ENCODE measurements at regions not wholly inside any gene's neighbourhood (a gene's known extent, or its start where the extent isn't known, plus 50 kb on each side); places are given as distances from the start of the nearest gene placed in this dataset.

DNA sequence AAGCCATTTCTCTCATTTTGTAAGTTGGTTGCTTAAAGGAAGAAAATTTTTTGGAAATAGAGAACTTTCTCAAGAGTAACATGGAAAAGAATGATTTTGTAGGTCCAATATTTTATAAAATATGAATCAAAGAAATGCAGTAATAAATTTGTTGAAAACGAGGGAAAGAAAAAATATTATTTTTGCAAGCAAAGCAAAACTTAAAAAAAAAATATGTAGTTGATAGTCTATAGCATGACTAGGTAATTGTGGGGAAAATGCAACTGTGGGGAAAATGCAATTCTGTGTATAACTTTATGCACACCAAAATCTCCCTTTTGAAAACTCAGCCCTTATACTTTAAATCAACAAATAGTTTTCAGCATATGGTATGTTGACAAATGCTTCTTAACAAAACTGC lies 604.0 kb upstream of the AGTR1 start:
- DNase-seq (no peak), ATAC-seq (no peak)
- H3K4me1 ChIP-seq, result no peaks in the 10 kb centered on the region
- no peak overlapping the region for H3K27ac ChIP-seq
- no peak overlapping the region for H3K4me3 ChIP-seq
- intact Hi-C loops (cut with DNase I), result no loop called here
- no peak for TF ChIP-seq POLR2A (IDR thresholded peaks at IDR 0.05)
- TF ChIP-seq, protein P1, sequence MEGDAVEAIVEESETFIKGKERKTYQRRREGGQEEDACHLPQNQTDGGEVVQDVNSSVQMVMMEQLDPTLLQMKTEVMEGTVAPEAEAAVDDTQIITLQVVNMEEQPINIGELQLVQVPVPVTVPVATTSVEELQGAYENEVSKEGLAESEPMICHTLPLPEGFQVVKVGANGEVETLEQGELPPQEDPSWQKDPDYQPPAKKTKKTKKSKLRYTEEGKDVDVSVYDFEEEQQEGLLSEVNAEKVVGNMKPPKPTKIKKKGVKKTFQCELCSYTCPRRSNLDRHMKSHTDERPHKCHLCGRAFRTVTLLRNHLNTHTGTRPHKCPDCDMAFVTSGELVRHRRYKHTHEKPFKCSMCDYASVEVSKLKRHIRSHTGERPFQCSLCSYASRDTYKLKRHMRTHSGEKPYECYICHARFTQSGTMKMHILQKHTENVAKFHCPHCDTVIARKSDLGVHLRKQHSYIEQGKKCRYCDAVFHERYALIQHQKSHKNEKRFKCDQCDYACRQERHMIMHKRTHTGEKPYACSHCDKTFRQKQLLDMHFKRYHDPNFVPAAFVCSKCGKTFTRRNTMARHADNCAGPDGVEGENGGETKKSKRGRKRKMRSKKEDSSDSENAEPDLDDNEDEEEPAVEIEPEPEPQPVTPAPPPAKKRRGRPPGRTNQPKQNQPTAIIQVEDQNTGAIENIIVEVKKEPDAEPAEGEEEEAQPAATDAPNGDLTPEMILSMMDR (IDR thresholded peaks at IDR 0.05), result no peak
- H3K27me3 ChIP-seq, result no peaks in the 10 kb centered on the region
- H3K9me3 ChIP-seq, result no peaks in the 10 kb centered on the region
- H3K36me3 ChIP-seq, result no peaks in the 10 kb centered on the region
- WGBS, 4 donors, result 44 to 51% (median 49%) methylated on average over 1 of the region's 1 CpG

- TF ChIP-seq, protein P1 (IDR thresholded peaks at IDR 0.05), result no peak
- no peak for TF ChIP-seq POLR2A (IDR thresholded peaks at IDR 0.05)
- no peak overlapping the region for H3K27ac ChIP-seq
- H3K9me3 ChIP-seq, result no peaks in the 10 kb centered on the region
- no peak for ATAC-seq
- H3K36me3 ChIP-seq, result no peaks in the 10 kb centered on the region
- intact Hi-C loops (cut with DNase I), result no loop called here
- H3K4me3 ChIP-seq, result no peak overlapping the region
- WGBS, 4 donors, result 55 to 60% (median 58%) methylated on average over 5 of the region's 5 CpGs
- H3K27me3 ChIP-seq, result no peaks in the 10 kb centered on the region
- DNase-seq, result no peak
- H3K4me1 ChIP-seq, result no peaks in the 10 kb centered on the region
Observed at GRCh38 chr3:148095962-148096361, 601.7 kb upstream of the AGTR1 start.

DNA sequence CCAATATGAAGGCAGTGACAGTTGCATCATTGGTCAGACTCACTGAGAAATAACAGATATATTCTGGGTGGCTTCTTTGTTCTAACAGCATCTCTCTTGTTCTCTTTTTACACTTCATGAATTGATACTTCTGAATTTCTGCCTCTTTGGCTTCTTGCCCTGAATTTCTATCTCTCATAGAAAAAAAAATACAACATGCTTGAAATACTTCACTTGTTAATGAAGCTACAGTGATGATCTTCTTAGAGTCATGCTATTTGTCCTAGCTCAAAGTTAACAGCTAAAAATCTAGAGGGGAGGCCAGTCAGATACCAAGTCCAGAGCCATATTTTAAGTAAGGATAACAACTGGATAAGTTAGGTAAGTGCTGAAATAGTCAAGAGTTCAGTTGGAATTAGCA lies 597.2 kb upstream of the AGTR1 start:
- TF ChIP-seq, protein P1 (IDR thresholded peaks at IDR 0.05), result no peak
- TF ChIP-seq POLR2A (IDR thresholded peaks at IDR 0.05), result no peak
- Histone ChIP-seq H3K9me3 (no peaks in the 10 kb centered on the region), H3K4me1 (no peaks in the 10 kb centered on the region), H3K27me3 (no peaks in the 10 kb centered on the region), H3K27ac (no peak overlapping the region), H3K36me3 (no peaks in the 10 kb centered on the region), H3K4me3 (no peak overlapping the region)
- ATAC-seq (no peak), DNase-seq (no peak)
- intact Hi-C loops (cut with DNase I), result no loop called here

DNA sequence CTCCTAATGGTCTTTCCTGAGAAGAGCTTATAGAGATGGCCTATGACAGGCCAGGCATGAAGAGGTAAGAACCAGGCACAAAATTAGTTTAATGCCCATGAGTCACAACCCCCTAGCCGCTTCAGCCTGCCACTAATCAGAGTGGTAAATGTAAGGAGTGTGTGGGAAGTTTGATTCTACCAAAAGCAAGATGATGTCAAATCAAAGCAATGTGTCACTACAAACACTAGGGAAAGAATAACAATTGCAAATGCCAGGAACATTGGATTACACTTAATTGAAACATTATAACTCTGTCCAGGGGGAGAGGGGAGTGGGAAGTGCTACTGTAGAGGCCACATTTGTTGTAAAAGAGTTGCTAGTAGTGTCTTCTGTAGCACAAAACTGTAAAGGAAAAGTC lies 596.6 kb upstream of the AGTR1 start:
- no peaks in the 10 kb centered on the region for H3K9me3 ChIP-seq
- H3K27me3 ChIP-seq, result no peaks in the 10 kb centered on the region
- H3K36me3 ChIP-seq, result no peaks in the 10 kb centered on the region
- no peak for ATAC-seq
- no peak overlapping the region for H3K4me3 ChIP-seq
- WGBS, 4 donors, result 43 to 76% (median 57%) methylated on average over 1 of the region's 1 CpG
- no peaks in the 10 kb centered on the region for H3K4me1 ChIP-seq
- intact Hi-C loops (cut with DNase I), result no loop called here
- no peak for TF ChIP-seq POLR2A (IDR thresholded peaks at IDR 0.05)
- TF ChIP-seq, protein P1 (IDR thresholded peaks at IDR 0.05), result no peak
- H3K27ac ChIP-seq, result no peak overlapping the region
- DNase-seq, result no peak
